SH-SY5Y (cell line): ENCODE measurements at regions not wholly inside any gene's neighbourhood (a gene's known extent, or its start where the extent isn't known, plus 50 kb on each side); places are given as distances from the start of the nearest gene placed in this dataset.

Source experiments
- GATA2 ChIP-seq: IDR thresholded peaks from 2 replicates; pipeline ENCODE4 v1.6.1; 2011; ENCODE audit warnings: mild to moderate bottlenecking, low read depth, low read length
- GATA3 ChIP-seq: IDR thresholded peaks from 2 replicates; pipeline ENCODE4 v1.6.1; 2011; ENCODE audit warnings: low read depth, mild to moderate bottlenecking, low read length, moderate library complexity

DNA sequence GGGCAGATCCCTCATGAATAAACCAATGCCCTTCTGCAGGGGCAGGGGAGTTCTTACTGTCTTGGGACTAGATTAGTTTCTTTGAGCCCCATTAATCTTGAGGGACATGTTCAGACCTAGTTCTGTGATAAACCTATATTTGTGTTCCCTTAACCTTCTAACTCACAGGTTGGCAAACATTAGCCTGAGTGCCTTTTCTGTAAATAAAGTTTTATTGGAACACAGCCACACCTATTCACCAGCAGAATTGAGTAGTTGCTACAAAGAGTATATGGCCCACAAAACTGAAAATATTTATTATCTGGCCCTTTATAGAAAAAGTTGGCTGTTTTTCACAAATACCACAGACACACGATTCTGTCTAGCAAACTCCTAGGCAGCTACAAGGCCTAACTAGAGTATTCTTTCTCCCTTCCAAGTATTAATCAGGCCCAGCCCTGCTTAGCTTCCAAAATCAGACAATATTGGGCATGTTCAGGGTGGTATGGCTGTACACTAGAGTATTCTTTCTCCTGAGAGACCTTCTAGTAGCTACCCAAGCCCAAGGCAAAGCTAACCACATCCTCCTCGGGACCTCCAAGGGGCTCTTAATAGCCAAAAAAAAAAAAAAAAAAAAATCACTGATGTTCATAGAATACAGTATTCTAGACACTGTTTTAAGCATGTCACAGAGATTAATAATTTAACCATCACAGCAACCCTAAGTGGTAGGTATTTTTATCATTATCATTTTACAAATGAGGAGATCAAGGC is 199.3 kb upstream of the PWP1 start:
- TF ChIP-seq GATA3, result no peak
- no peak for TF ChIP-seq GATA2
